Esophagus muscularis mucosa (tissue), 4 donors: ENCODE measurements at regions not wholly inside any gene's neighbourhood (a gene's known extent, or its start where the extent isn't known, plus 50 kb on each side); places are given as distances from the start of the nearest gene placed in this dataset.

Experiments used
- DNase-seq: peaks from one replicate; pipeline ENCODE4 v3.0.0-alpha.2; 2017; ENCODE audit errors: extremely low spot score
- H3K27ac ChIP-seq, 4 donors: fragments of 200-600 bp; sonication (generic); replicated peaks in 1 of 4; 1 replicate in 3 of 4; 2 replicates in 1 of 4; pipeline ENCODE4 v1.5.1; 2016 to 2019; ENCODE audit warnings: mild to moderate bottlenecking in 1 of 4
- H3K27me3 ChIP-seq, 4 donors: fragments of 200-600 bp; sonication (generic); one replicate each; pipeline versions ENCODE4 v1.5.1 to v1.6.0; 2016 to 2019
- H3K36me3 ChIP-seq, 4 donors: fragments of 200-600 bp; sonication (generic); one replicate each; pipeline ENCODE4 v1.5.1; 2016 to 2019
- H3K4me1 ChIP-seq, 4 donors: fragments of 200-600 bp; sonication (generic); one replicate each; pipeline ENCODE4 v1.5.1; 2016 to 2019
- H3K4me3 ChIP-seq, 4 donors: fragments of 200-600 bp; sonication (generic); 1 replicate in 2 of 4; 2 replicates in 2 of 4; pipeline ENCODE4 v1.5.1; 2016 to 2019; ENCODE audit warnings: mild to moderate bottlenecking in 4 of 4, moderate library complexity in 1 of 4
- H3K9me3 ChIP-seq, 4 donors: fragments of 200-600 bp; sonication (generic); 1 replicate in 3 of 4; 2 replicates in 1 of 4; pipeline ENCODE4 v1.5.1; 2016 to 2019
- CTCF ChIP-seq, 3 experiments: fragments of 200-600 bp in 2 of 3; fragments of 450-650 bp in 1 of 3; sonication (generic) in 2 of 3; IDR thresholded peaks; one replicate each; pipeline ENCODE4 v1.5.1; 2017 to 2019; ENCODE audit warnings: antibody characterized with exemption in 3 of 3, mild to moderate bottlenecking in 2 of 3, moderate library complexity in 1 of 3
- EP300 ChIP-seq: sonication (generic); formaldehyde crosslinking; IDR thresholded peaks from one replicate; pipeline ENCODE4 v1.6.1; 2017; ENCODE audit warnings: antibody characterized with exemption
- POLR2A ChIP-seq: fragments of 450-650 bp; IDR thresholded peaks from one replicate; pipeline ENCODE4 v1.6.1; 2017; ENCODE audit warnings: antibody characterized with exemption, moderate library complexity, mild to moderate bottlenecking, low read depth
- POLR2AphosphoS5 ChIP-seq, 2 donors: sonication (generic); formaldehyde crosslinking; IDR thresholded peaks; one replicate each; pipeline ENCODE4 v1.6.1; 2017; ENCODE audit warnings: antibody characterized with exemption in 2 of 2
- WGBS: methylation state at CpG from one replicate; pipeline ENCODE4 v1.1.5; 2018; 5-methylcytosine and 5-hydroxymethylcytosine counted together
- intact Hi-C: fragments of 100-400 bp; cut with DNase I; formaldehyde crosslinking; loops from one replicate; pipeline ENCODE4 v1.15.1; 2023

- intact Hi-C loops = no loop called here
- TF ChIP-seq POLR2A (no peak), EP300 (no peak), CTCF (IDR thresholded peaks at IDR 0.05) (no peak), POLR2AphosphoS5 (IDR thresholded peaks at IDR 0.05) (no peak)
These were observed 181.4 kb downstream of the ENGASE start for GRCh38 chr17:79255926-79256585.

GRCh38 chr17:79255456-79255855, 180.8 kb downstream of the ENGASE start:
- Histone ChIP-seq H3K4me1 (no peaks in the 10 kb centered on the region), H3K27ac (no peak overlapping the region), H3K4me3 (no peak overlapping the region), H3K36me3 (no peaks in the 10 kb centered on the region), H3K27me3 (peaks cover 0 to 86% (median 0%) of the 10 kb centered on the region in 4 donors), H3K9me3 (no peaks in the 10 kb centered on the region)
- DNase-seq = no peak
- intact Hi-C loops = no loop called here
- TF ChIP-seq EP300 = no peak
- TF ChIP-seq POLR2A = no peak
- no peak for TF ChIP-seq POLR2AphosphoS5 (IDR thresholded peaks at IDR 0.05)
- no peak for TF ChIP-seq CTCF (IDR thresholded peaks at IDR 0.05)
- no CpG with 5 or more reads among the region's 11 CpGs for WGBS

More at GRCh38 chr17:79255926-79256585, 181.4 kb downstream of the ENGASE start:
- Histone ChIP-seq H3K27ac (no peak overlapping the region), H3K27me3 (peaks cover 0 to 87% (median 0%) of the 10 kb centered on the region in 4 donors), H3K36me3 (no peaks in the 10 kb centered on the region), H3K9me3 (no peaks in the 10 kb centered on the region), H3K4me1 (no peaks in the 10 kb centered on the region), H3K4me3 (no peak overlapping the region)
- WGBS = 79% methylated on average over 13 of the region's 14 CpGs
- DNase-seq = no peak

GRCh38 chr17:79255046-79255445, 180.4 kb downstream of the ENGASE start:
- no peaks in the 10 kb centered on the region for H3K9me3 ChIP-seq
- DNase-seq = no peak
- TF ChIP-seq CTCF (IDR thresholded peaks at IDR 0.05) = no peak
- no peak for TF ChIP-seq EP300
- TF ChIP-seq POLR2AphosphoS5 (IDR thresholded peaks at IDR 0.05) = no peak
- TF ChIP-seq POLR2A = no peak
- H3K27ac ChIP-seq = no peak overlapping the region
- H3K36me3 ChIP-seq = no peaks in the 10 kb centered on the region
- H3K4me1 ChIP-seq = no peaks in the 10 kb centered on the region
- intact Hi-C loops = no loop called here
- peaks cover 0 to 85% (median 0%) of the 10 kb centered on the region in 4 donors for H3K27me3 ChIP-seq
- no peak overlapping the region for H3K4me3 ChIP-seq
- WGBS = 79% methylated on average over 5 of the region's 6 CpGs

GRCh38 chr17:79252886-79253285, 178.3 kb downstream of the ENGASE start:
- H3K27ac ChIP-seq = no peak overlapping the region
- H3K4me3 ChIP-seq = no peak overlapping the region
- H3K27me3 ChIP-seq = peaks cover 0 to 87% (median 0%) of the 10 kb centered on the region in 4 donors
- 39% methylated on average over 11 of the region's 12 CpGs for WGBS
- H3K4me1 ChIP-seq = no peaks in the 10 kb centered on the region
- intact Hi-C loops = no loop called here
- no peak for TF ChIP-seq CTCF (IDR thresholded peaks at IDR 0.05)
- no peak for TF ChIP-seq POLR2A
- no peak for TF ChIP-seq POLR2AphosphoS5 (IDR thresholded peaks at IDR 0.05)
- TF ChIP-seq EP300 = no peak
- H3K9me3 ChIP-seq = no peaks in the 10 kb centered on the region
- DNase-seq = no peak
- H3K36me3 ChIP-seq = no peaks in the 10 kb centered on the region

- DNase-seq = no peak
- intact Hi-C loops = no loop called here
- no peaks in the 10 kb centered on the region for H3K9me3 ChIP-seq
- TF ChIP-seq EP300 (no peak), POLR2A (no peak), CTCF (IDR thresholded peaks at IDR 0.05) (no peak), POLR2AphosphoS5 (IDR thresholded peaks at IDR 0.05) (no peak)
- peaks cover 0 to 83% (median 0%) of the 10 kb centered on the region in 4 donors for H3K27me3 ChIP-seq
- no peaks in the 10 kb centered on the region for H3K4me1 ChIP-seq
- no peaks in the 10 kb centered on the region for H3K36me3 ChIP-seq
- no peak overlapping the region for H3K27ac ChIP-seq
- 90% methylated on average over 2 of the region's 4 CpGs for WGBS
- no peak overlapping the region for H3K4me3 ChIP-seq
These were observed 177.2 kb downstream of the ENGASE start for GRCh38 chr17:79251824-79252223.
